HG02763 (cell line): ENCODE measurements at regions not wholly inside any gene's neighbourhood (a gene's known extent, or its start where the extent isn't known, plus 50 kb on each side); places are given as distances from the start of the nearest gene placed in this dataset.
"Not testable (repeated sequence)": the region's sequence is repeated elsewhere in the genome, so short reads cannot be mapped to it uniquely, and the experiment has no call there.

Experiments used
- ATAC-seq: cut with Tn5 transposase; IDR thresholded peaks from one replicate; pipeline ENCODE4 v1.9.1; 2021; ENCODE audit warnings: mild to moderate bottlenecking, moderate library complexity; ENCODE audit not compliant: unreplicated experiment

DNA sequence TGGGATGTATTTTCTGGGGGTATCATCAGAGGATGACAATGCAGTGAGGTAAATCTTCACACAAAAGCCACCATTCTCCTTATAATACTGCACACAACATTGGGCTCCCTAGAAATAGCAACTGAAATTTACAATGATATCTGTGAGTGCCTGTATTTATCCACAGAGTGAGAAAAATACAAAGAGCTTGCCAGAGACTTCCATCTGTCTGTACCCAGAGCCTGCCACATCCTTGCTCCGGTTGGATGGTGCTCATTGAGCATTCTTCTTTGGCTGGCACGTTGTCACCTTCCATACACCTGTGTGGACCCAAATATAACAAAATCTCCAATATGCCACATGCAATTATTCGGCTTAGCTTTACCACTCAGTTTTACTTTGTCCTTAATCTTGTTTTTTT is 189.5 kb upstream of the UFM1 start:
- no peak for ATAC-seq

DNA sequence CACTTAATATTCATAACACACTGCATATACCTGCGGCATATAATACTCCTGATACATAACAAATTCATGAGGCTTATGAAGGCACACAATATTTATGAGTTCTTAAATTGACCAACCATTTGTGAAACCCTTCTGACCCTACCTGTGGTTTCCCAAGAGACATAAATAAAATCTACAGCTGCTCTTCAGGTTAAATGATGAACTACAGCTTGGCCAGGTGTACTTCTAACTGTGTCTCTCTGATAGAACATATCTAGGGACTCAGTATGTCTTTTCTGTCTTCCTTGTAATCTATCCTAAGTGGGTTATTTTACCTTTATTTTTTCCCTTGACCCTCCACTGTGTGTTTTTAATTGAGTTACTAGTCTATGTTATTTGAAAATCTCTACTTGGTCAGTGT is 189.9 kb upstream of the UFM1 start:
- ATAC-seq: no peak

GRCh38 chr13:38147050-38147449 is 202.6 kb upstream of the UFM1 start:
- ATAC-seq: no peak

DNA sequence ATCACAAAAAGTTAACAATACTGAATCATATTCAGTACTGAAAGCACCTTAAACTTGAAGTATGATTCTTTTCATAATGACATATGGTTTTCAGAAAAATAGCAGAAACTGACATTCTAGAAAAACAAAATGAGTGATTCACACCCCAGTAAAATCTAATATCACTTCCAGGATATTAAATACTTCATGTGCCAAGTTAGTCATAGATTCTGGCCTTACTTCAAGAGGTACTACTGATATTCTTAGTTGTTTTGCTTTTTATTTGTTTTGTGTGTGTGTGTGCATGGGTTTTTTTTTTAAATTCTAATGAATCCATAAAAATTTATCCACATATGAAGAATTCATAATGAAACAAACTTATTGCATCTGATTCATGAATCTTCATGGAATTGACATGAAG is 207.9 kb upstream of the UFM1 start:
- ATAC-seq: no peak

GRCh38 chr13:38135592-38135991 is 214.1 kb upstream of the UFM1 start:
- no peak for ATAC-seq

GRCh38 chr13:38121267-38121666 is 228.4 kb upstream of the UFM1 start:
- ATAC-seq: no peak

- no peak for ATAC-seq
Observed at GRCh38 chr13:38103851-38104250, 234.3 kb upstream of the TRPC4 start.

GRCh38 chr13:38099751-38100150 is 230.2 kb upstream of the TRPC4 start:
- ATAC-seq: no peak

DNA sequence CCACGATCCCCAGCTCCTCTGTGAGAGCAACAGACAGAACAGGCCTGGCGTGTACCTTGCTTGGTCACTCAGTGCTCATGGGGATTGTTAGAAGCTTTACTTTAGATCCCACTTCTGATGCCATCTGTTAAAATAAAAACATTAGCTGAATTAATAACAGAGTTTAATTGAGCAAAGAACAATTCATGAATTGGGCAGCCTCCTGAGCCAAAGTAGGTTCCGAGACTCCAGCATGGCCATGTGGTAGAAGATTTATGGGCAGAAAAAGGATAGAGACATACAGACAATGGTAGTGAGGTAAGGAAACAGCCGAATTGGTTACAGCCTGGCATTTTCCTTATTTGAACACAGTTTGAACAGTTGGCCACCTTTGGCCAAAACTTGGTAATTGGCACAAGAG is 223.9 kb upstream of the TRPC4 start:
- ATAC-seq: no peak

DNA sequence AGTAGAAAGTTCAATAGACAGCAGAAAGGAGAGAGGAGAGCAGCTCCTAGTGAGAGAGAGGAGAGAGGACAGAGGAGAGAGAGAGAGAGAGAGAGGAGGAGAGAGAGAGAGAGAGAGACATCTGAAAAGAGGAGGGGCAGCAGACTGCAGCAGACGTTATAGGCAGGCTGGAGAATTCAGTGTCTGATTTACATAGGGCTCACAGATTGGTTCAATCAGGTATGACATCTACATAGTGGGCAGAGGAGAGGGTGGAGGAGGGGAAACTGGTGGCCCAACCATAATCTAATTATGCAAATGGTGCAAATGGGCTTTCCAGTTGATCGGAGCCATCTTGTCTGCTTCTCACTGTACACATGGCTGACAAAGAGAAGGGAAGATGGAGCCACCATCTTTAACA is 221.3 kb upstream of the TRPC4 start:
- no peak for ATAC-seq

GRCh38 chr13:38086721-38087120 is 217.1 kb upstream of the TRPC4 start:
- no peak for ATAC-seq

- ATAC-seq: no peak
Observed at GRCh38 chr13:38086013-38086412, 216.4 kb upstream of the TRPC4 start.

DNA sequence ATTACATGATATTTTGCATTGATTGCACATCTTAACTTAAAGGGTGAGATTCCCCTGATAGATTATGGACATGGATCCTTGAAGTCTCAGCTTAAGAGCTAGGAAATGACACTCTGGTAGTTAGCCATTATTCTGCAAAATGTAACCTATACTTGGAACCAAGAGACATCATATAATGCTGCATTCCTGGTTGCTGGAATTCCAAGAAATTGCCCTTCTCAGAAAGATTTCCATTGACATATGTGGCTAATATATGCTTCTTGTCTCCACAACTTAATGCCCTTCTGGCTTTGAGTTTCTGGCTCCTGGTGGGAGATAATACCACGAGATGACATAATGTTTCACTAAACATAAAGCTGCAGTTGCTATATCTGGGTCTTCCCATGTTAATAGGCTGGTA is 204.4 kb upstream of the TRPC4 start:
- ATAC-seq: no peak

DNA sequence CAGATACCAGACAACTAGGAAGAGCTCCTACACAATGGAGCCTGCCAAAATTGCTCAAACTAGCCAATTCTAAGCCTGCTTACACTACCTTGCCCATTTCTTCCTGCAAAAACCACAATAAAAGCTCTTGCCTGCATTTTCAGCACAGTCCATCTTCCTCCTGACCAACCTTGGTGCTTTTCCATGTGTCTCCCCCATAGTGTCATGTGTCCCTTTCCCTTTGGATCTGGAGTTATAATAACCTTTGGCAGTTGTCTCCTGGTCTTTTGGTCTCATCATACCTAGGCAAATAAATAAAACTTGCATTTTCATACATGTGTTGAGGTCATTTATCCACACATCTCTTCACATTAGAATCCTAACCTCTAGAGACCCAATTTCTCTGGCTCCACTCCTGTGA is 203.1 kb upstream of the TRPC4 start:
- ATAC-seq: no peak

GRCh38 chr13:38071340-38071739 is 201.8 kb upstream of the TRPC4 start:
- not testable (repeated sequence) for ATAC-seq

GRCh38 chr13:38053896-38054295 is 184.3 kb upstream of the TRPC4 start:
- ATAC-seq: no peak

DNA sequence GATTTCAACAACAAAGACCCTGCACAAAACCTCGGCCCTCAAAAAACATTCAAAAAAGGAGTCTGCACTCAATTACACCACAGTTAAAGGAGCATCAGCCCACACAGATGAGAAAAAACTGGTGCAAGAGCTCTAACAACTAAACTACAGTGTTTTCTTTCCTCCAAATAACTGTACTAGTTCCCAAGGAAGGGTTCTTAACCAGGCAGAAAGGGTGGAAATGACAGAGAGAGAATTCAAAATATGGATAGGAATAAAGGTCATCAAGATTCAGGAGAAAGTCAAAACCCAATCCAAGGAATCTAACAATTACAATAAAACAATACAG is 176.4 kb upstream of the TRPC4 start:
- ATAC-seq: no peak

DNA sequence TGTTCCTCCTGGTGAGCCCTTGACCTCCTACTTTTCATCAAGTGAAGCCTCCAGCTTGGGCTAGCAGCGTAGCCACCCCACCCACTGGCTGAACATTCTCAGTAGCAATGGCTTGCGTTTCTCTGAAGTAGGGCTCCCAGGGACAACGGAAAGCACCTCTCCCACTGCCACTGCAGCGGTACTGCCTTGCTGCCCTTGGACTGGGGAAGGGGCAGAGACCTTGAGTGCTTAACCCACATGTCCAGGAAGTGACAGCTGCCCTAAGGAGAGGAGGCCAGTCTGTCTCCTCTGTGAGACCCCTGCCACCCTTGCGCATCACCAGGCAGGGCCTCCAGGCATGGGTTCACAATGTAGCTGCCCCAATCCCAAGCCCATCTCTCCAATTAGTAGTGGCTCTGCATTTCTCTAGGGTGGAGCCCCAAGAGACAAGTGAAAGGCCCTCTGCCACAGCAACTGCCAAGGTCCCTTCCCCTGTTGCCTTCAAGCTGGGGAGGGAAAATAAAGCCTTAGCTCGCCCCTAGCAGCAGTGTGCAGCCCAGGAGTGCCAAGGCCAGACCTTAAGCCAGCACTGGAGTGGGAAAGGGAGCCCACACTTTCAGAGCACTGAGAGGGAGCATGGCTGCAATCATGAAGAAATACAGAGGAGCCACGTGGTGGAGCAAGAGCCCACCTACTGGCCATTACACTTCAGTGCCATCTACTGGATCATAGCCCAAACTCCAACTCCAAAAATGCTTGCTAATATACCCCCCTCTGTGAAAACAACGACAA is 175.9 kb upstream of the TRPC4 start:
- ATAC-seq: peak; percentile 53

- no peak for ATAC-seq
Observed at GRCh38 chr13:38044067-38044466, 174.5 kb upstream of the TRPC4 start.

DNA sequence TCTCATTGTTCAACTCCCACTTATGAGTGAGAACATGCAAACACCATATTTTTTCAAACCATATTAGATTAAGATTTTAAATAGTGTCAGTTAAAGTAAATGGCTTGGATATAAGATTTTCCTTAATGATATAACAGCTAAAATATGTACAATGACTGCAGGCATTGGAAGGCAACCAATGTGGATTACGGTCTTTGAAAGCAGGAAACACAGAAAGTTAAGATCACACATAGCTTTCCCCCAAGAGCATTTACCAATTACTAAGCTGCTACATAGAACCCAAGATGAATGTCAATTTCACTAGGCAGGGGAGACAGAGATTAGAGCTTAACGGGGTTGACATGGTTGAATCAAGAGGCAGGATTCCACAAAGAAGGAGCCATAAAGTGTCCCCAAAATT is 173.2 kb upstream of the TRPC4 start:
- ATAC-seq: no peak

GRCh38 chr13:38024431-38024830 is 154.9 kb upstream of the TRPC4 start:
- no peak for ATAC-seq

GRCh38 chr13:38017320-38017719 is 147.7 kb upstream of the TRPC4 start:
- no peak for ATAC-seq

DNA sequence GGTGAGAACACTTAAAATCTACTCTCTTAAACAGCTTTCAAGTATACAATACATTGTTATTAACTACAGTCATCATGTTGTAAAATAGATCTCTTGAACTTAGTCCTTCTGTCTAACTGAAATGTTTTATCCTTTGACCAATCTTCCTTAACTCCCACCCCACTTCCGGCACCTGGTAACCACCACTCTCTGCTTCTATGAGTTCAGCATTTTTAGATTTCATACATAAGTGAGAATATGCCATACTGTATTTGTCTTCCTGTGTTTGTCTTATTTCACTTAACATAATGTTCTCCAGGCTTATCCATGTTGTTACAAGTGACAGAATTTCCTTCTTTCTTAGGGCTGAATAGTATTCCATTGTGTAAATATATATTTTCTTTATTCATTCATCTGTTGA is 144.1 kb upstream of the TRPC4 start:
- no peak for ATAC-seq
